Endothelial cell of umbilical vein (primary cell): ENCODE measurements at regions not wholly inside any gene's neighbourhood (a gene's known extent, or its start where the extent isn't known, plus 50 kb on each side); places are given as distances from the start of the nearest gene placed in this dataset.

Source experiments
- BruUV-seq: library from RNA; stranded (reverse); fragments of 400-500 nt; replicated peaks from 2 replicates; lab custom pipeline; 2021; lab: Mats Ljungman, UMichigan
- CTCF ChIA-PET: fragments of 300-600, 350-600 bp; sonication (Branson Sonifier 250); formaldehyde crosslinking; loops from one replicate; lab custom pipeline; 2021; ENCODE audit warnings: antibody characterized with exemption, inconsistent platforms; lab: Charles Lee
- POLR2A ChIA-PET: fragments of 300-600, 350-600 bp; sonication (Branson Sonifier 250); formaldehyde crosslinking; loops from one replicate; lab custom pipeline; 2021; ENCODE audit warnings: antibody characterized with exemption, inconsistent platforms; lab: Charles Lee
- DNase-seq: peaks from one replicate; pipeline ENCODE4 v3.0.0-alpha.2; 2011; ENCODE audit warnings: low read depth, low spot score
- FAIRE-seq: peaks from 2 replicates; lab custom pipeline; 2011; peaks lifted over from hg19 to GRCh38; lab: Jason Lieb, UNC
- H2AFZ ChIP-seq: 2 replicates; pipeline ENCODE4 v1.6.0; 2012; ENCODE audit warnings: low read depth, low read length, control low read depth, inconsistent platforms
- H3K27ac ChIP-seq: 2 replicates; pipeline ENCODE4 v1.5.1; 2011; ENCODE audit warnings: low read depth, mild to moderate bottlenecking, control low read depth, low read length, moderate library complexity; ENCODE audit not compliant: insufficient read depth
- H3K27me3 ChIP-seq, 2 experiments: 2 replicates each; pipeline versions ENCODE4 v1.6.0 to v1.6.1; 2011; ENCODE audit warnings: low read length in 2 of 2, mixed read lengths in 1 of 2; ENCODE audit not compliant: control insufficient read depth in 2 of 2, insufficient read depth in 2 of 2
- H3K36me3 ChIP-seq, 2 experiments: 2 replicates in 1 of 2; 3 replicates in 1 of 2; pipeline ENCODE4 v1.5.1; 2011; ENCODE audit warnings: low read length in 2 of 2, mild to moderate bottlenecking in 1 of 2, moderate library complexity in 1 of 2; ENCODE audit not compliant: control insufficient read depth in 2 of 2, insufficient read depth in 2 of 2; ENCODE audit errors: extremely low read depth in 1 of 2
- H3K4me1 ChIP-seq: 3 replicates; pipeline ENCODE4 v1.5.1; 2011; ENCODE audit warnings: mild to moderate bottlenecking, low read length; ENCODE audit not compliant: control insufficient read depth, insufficient read depth; ENCODE audit errors: extremely low read depth
- H3K4me2 ChIP-seq: 2 replicates; pipeline ENCODE4 v1.6.1; 2011; ENCODE audit warnings: low read length, control low read depth, mixed read lengths; ENCODE audit not compliant: insufficient read depth
- H3K4me3 ChIP-seq, 3 experiments: fragments of 200-600 bp in 1 of 3; sonication (generic), shearing (Covaris generic) in 1 of 3; replicated peaks in 1 of 3; 2 replicates each; pipeline ENCODE4 v1.5.1; 2011 to 2016; ENCODE audit warnings: control low read depth in 3 of 3, low read length in 3 of 3, mild to moderate bottlenecking in 2 of 3, inconsistent platforms in 1 of 3, low read depth in 1 of 3, moderate library complexity in 1 of 3; ENCODE audit not compliant: insufficient read depth in 1 of 3
- H3K79me2 ChIP-seq: 2 replicates; pipeline ENCODE4 v1.6.0; 2012; ENCODE audit warnings: low read length, inconsistent platforms; ENCODE audit not compliant: control insufficient read depth, insufficient read depth
- H3K9ac ChIP-seq: replicated peaks from 2 replicates; pipeline ENCODE3; 2011; ENCODE audit warnings: low read length, control low read depth; ENCODE audit not compliant: insufficient read depth; ENCODE audit errors: extremely low read depth
- H3K9me1 ChIP-seq: replicated peaks from 3 replicates; pipeline ENCODE4 v1.6.0; 2011; ENCODE audit warnings: mild to moderate bottlenecking, low read length; ENCODE audit not compliant: control insufficient read depth, insufficient read depth; ENCODE audit errors: extremely low read depth
- H3K9me3 ChIP-seq: replicated peaks from 2 replicates; pipeline ENCODE4 v1.5.1; 2012; ENCODE audit warnings: low read length, inconsistent platforms; ENCODE audit not compliant: control insufficient read depth, insufficient read depth
- H4K20me1 ChIP-seq: replicated peaks from 2 replicates; pipeline ENCODE3; 2011; ENCODE audit warnings: mild to moderate bottlenecking, low read length; ENCODE audit not compliant: control insufficient read depth, insufficient read depth; ENCODE audit errors: extremely low read depth
- EZH2 ChIP-seq: IDR thresholded peaks from 2 replicates; pipeline ENCODE4 v1.6.1; 2012; ENCODE audit warnings: borderline replicate concordance, low read depth, mild to moderate bottlenecking, moderate library complexity, low read length, inconsistent platforms; ENCODE audit not compliant: severe bottlenecking
- FOS ChIP-seq: IDR thresholded peaks from 2 replicates; pipeline ENCODE4 v1.6.1; 2011; ENCODE audit warnings: mild to moderate bottlenecking, low read length, moderate library complexity, borderline replicate concordance; ENCODE audit not compliant: insufficient read depth
- GATA2 ChIP-seq: IDR thresholded peaks from 2 replicates; pipeline ENCODE4 v1.7.0; 2011; ENCODE audit warnings: low read depth, mild to moderate bottlenecking, moderate library complexity, mixed read lengths, low read length; ENCODE audit not compliant: insufficient read length, insufficient read depth
- JUN ChIP-seq: IDR thresholded peaks from 2 replicates; pipeline ENCODE4 v1.6.1; 2011; ENCODE audit warnings: borderline replicate concordance, low read depth; ENCODE audit not compliant: insufficient read length, insufficient read depth
- MAX ChIP-seq: IDR thresholded peaks from 2 replicates; pipeline ENCODE4 v1.6.1; 2011; ENCODE audit not compliant: insufficient read depth, insufficient read length
- MYC ChIP-seq: IDR thresholded peaks from one replicate; pipeline ENCODE4 v1.6.1; 2011; ENCODE audit warnings: mild to moderate bottlenecking, low read depth, low read length
- POLR2A ChIP-seq: IDR thresholded peaks from 2 replicates; pipeline ENCODE4 v1.6.1; 2012; ENCODE audit warnings: low read depth, mild to moderate bottlenecking, control low read depth, low read length
- POLR2AphosphoS5 ChIP-seq: IDR thresholded peaks from 2 replicates; pipeline ENCODE4 v1.6.1; 2012; ENCODE audit warnings: low read depth, mild to moderate bottlenecking, control low read depth, low read length, moderate library complexity; ENCODE audit not compliant: insufficient read depth
- dilution Hi-C: fragments of 300-500 bp; cut with MboI; formaldehyde crosslinking; loops from one replicate; pipeline ENCODE4 v1.15.0; 2019; ENCODE audit warnings: low sequenced_read_pairs; ENCODE audit not compliant: extremely low pct_ligation_motif_present
- intact Hi-C: fragments of 100-400 bp; cut with micrococcal nuclease; formaldehyde crosslinking; loops from one replicate; pipeline ENCODE4 v1.10.0; 2022
- TF ChIP-seq, protein P1 (sequence below), 2 donors: IDR thresholded peaks; 1 replicate in 1 of 2; 2 replicates in 1 of 2; pipeline ENCODE4 v1.5.1; 2011; ENCODE audit warnings: low read length in 2 of 2, mild to moderate bottlenecking in 2 of 2, moderate library complexity in 2 of 2, control low read depth in 1 of 2, inconsistent platforms in 1 of 2, low read depth in 1 of 2; ENCODE audit not compliant: insufficient read depth in 1 of 2; ENCODE audit errors: extremely low read depth in 1 of 2

DNA sequence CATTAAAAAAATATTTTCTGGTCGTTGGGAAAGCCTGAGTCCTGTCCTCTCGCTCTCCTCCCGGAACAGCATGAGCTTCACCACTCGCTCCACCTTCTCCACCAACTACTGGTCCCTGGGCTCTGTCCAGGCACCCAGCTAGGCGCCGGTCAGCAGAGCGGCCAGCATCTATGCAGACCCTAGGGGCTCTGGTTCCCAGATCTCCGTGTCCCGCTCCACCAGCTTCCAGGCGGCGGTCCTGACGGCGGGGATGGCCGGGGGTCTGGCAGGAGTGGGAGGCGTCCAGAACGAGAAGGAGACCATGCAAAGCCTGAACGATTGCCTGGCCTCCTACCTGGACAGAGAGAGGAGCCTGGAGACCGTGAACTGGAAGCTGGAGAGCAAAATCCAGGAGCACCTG lies 807.2 kb upstream of the NDST4 start:
- no peak overlapping the region for H3K9ac ChIP-seq
- H3K4me2 ChIP-seq, result no peak overlapping the region
- no TSS peak for BruUV-seq
- no peaks in the 10 kb centered on the region for H4K20me1 ChIP-seq
- no peaks in the 10 kb centered on the region for H3K79me2 ChIP-seq
- FAIRE-seq, result no peak
- ChIA-PET POLR2A (no interaction called here), CTCF (no interaction called here)
- intact Hi-C loops, result no loop called here
- no peak overlapping the region for H2AFZ ChIP-seq
- no peak overlapping the region for H3K27ac ChIP-seq
- peaks cover 8% of the 10 kb centered on the region for H3K9me3 ChIP-seq
- no peaks in the 10 kb centered on the region for H3K4me1 ChIP-seq
- dilution Hi-C loops, result no loop called here
- H3K4me3 ChIP-seq, result no peak overlapping the region
- H3K9me1 ChIP-seq, result no peaks in the 10 kb centered on the region
- H3K27me3 ChIP-seq, result no peaks in the 10 kb centered on the region
- no peak for TF ChIP-seq POLR2AphosphoS5
- TF ChIP-seq EZH2, result no peak
- no peak for TF ChIP-seq GATA2
- TF ChIP-seq POLR2A, result no peak
- TF ChIP-seq MYC, result no peak
- no peak for TF ChIP-seq JUN
- no peak for TF ChIP-seq FOS
- TF ChIP-seq MAX, result no peak
- TF ChIP-seq, protein P1, sequence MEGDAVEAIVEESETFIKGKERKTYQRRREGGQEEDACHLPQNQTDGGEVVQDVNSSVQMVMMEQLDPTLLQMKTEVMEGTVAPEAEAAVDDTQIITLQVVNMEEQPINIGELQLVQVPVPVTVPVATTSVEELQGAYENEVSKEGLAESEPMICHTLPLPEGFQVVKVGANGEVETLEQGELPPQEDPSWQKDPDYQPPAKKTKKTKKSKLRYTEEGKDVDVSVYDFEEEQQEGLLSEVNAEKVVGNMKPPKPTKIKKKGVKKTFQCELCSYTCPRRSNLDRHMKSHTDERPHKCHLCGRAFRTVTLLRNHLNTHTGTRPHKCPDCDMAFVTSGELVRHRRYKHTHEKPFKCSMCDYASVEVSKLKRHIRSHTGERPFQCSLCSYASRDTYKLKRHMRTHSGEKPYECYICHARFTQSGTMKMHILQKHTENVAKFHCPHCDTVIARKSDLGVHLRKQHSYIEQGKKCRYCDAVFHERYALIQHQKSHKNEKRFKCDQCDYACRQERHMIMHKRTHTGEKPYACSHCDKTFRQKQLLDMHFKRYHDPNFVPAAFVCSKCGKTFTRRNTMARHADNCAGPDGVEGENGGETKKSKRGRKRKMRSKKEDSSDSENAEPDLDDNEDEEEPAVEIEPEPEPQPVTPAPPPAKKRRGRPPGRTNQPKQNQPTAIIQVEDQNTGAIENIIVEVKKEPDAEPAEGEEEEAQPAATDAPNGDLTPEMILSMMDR (IDR thresholded peaks at IDR 0.05; ENCODE audit: extremely low read depth in 1 of 2, insufficient read depth in 1 of 2, low read depth in 1 of 2, low read length in 2 of 2), result no peak
- H3K36me3 ChIP-seq, result no peaks in the 10 kb centered on the region
- no peak for DNase-seq
